Activated T-helper 1 cell treated with anti-CD3 and anti-CD28 coated beads, Interleukin-12 subunit alpha, Interleukin-12 subunit beta, Interleukin-2, Interleukin-4 antibody, amounts not matched to agents 30 ng/mL and 10 ng/mL and 1 ng/mL, durations not matched to agents 14 hours and 24 hours and 36 hours (primary cell): ENCODE measurements at regions not wholly inside any gene's neighbourhood (a gene's known extent, or its start where the extent isn't known, plus 50 kb on each side); places are given as distances from the start of the nearest gene placed in this dataset.
"Not testable (repeated sequence)": the region's sequence is repeated elsewhere in the genome, so short reads cannot be mapped to it uniquely, and the experiment has no call there.

Source experiments
- DNase-seq: peaks from one replicate; pipeline ENCODE4 v3.0.0; 2021; ENCODE audit warnings: low spot score
- H3K27ac Mint-ChIP-seq: one replicate; pipeline ENCODE4 v1.8.0; 2021; ENCODE audit warnings: mild to moderate bottlenecking, mixed read lengths
- H3K27me3 Mint-ChIP-seq: one replicate; pipeline ENCODE4 v1.8.0; 2022; ENCODE audit warnings: mild to moderate bottlenecking, moderate library complexity, mixed read lengths; ENCODE audit not compliant: insufficient read depth
- H3K36me3 Mint-ChIP-seq: one replicate; pipeline ENCODE4 v1.8.0; 2021; ENCODE audit warnings: low read depth, mixed read lengths
- H3K4me1 Mint-ChIP-seq: one replicate; pipeline ENCODE4 v1.8.0; 2021; ENCODE audit warnings: low read depth, mixed read lengths
- H3K4me3 Mint-ChIP-seq: one replicate; pipeline ENCODE4 v1.8.0; 2021; ENCODE audit warnings: mild to moderate bottlenecking, moderate library complexity, mixed read lengths
- H3K9me3 Mint-ChIP-seq: one replicate; pipeline ENCODE4 v1.8.0; 2021; ENCODE audit warnings: mixed read lengths
- intact Hi-C: fragments of 100-400 bp; cut with micrococcal nuclease; formaldehyde crosslinking; loops from one replicate; pipeline ENCODE4 v1.15.1; 2024

- intact Hi-C loops: no loop called here
- Mint-ChIP-seq H3K36me3 (no peaks in the 10 kb centered on the region), H3K27me3 (peaks cover 16% of the 10 kb centered on the region), H3K4me1 (peaks cover 12% of the 10 kb centered on the region), H3K27ac (no peak overlapping the region), H3K4me3 (no peak overlapping the region), H3K9me3 (no peaks in the 10 kb centered on the region)
- DNase-seq: no peak
Observed at GRCh38 chr20:17869295-17869994, 99.1 kb downstream of the SNX5 start.

DNA sequence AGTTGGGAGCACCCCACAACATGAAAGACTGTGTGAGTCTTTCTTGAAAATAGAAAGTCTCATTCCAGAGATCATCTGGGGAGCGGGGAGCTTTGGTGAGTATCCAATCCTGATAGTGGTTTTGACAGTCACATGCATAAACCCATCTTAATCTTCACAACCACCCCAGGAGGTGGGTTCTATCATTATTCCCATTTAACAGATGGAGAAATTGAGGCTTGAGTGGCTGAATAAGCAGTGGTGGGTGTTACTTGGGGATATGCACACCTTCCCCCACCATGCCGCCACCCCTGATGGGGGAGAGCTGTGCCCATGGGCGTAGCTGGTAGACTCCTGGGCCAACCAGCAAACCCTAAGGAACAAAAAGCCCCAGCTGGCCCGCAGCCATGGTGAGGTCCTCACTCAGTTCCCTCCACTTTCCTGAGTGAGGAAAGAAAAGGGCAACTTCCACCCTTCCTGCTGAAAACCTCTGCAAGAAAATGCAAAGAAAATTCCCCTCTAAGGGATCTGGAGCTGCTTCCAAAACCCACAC, 99.8 kb downstream of the SNX5 start:
- Mint-ChIP-seq H3K36me3 (no peaks in the 10 kb centered on the region), H3K4me3 (no peak overlapping the region), H3K4me1 (peaks cover 12% of the 10 kb centered on the region), H3K27me3 (peaks cover 16% of the 10 kb centered on the region), H3K9me3 (no peaks in the 10 kb centered on the region), H3K27ac (no peak overlapping the region)
- no peak for DNase-seq
- intact Hi-C loops: no loop called here

DNA sequence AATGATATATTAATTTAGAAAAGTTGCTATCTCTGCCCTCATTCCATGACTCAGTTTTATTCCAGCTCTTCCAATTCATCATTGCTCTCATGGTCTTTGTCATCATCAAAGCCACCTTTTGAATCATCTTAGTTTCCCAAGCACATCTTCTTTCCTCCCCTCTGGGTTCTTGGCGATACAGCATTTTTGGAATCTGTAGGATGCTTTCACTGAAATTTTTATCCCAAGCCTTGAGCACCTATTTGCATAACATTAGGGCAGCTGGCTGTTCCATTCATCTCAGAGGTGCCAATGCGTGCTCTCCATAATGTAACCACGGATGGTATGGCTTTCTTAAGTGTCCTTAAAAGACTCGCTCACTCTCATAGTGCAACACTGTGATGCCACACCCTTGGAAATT, 100.4 kb downstream of the SNX5 start:
- Mint-ChIP-seq H3K4me3 (no peak overlapping the region), H3K4me1 (peaks cover 12% of the 10 kb centered on the region)
- intact Hi-C loops: no loop called here

GRCh38 chr20:17867131-17867925, 101.3 kb downstream of the SNX5 start:
- peaks cover 10% of the 10 kb centered on the region for H3K4me1 Mint-ChIP-seq
- no peak overlapping the region for H3K4me3 Mint-ChIP-seq
- no peak for DNase-seq
- peaks cover 16% of the 10 kb centered on the region for H3K27me3 Mint-ChIP-seq
- intact Hi-C loops: no loop called here
- no peak overlapping the region for H3K27ac Mint-ChIP-seq
- no peaks in the 10 kb centered on the region for H3K9me3 Mint-ChIP-seq
- no peaks in the 10 kb centered on the region for H3K36me3 Mint-ChIP-seq

More for the DNA sequence above, 100.4 kb downstream of the SNX5 start:
- Mint-ChIP-seq H3K27me3 (peaks cover 16% of the 10 kb centered on the region), H3K9me3 (no peaks in the 10 kb centered on the region), H3K27ac (no peak overlapping the region), H3K36me3 (no peaks in the 10 kb centered on the region)
- DNase-seq: no peak

DNA sequence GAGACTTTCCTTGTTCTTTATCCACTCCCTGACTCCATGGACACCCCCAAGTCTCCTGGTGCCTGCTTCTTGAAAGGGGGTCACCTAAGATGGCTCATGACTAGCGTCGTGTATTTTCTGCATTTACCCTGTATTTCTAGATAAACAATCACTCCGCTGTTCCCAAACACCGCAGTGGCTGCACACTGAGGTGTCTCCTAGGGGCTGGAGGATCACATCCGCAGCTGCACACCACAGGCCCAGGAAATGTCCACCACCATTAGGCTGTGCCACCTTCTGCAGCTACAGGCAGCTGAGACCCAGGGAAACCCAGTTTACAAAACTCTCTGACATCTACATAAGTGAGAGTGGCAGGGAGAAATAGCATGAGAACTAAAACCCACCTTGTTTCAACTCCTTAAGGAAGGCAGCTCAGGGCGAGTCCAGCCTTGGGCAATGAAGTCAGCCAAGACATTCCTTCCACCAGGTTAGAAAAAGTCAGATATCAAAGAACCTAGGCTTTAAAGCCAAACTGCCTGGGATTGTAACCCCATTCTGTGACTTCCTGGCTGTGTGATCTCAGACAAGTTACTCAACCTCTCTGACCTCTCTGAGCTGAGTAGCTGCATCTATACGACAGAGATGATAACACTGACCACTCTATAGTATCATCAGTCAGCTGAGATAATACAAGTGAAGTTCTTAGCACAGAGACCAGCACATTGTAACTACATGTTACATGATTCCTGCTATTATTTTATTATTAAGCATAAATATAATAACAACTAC, 102.2 kb downstream of the SNX5 start:
- H3K4me3 Mint-ChIP-seq: no peak overlapping the region
- intact Hi-C loops: no loop called here

GRCh38 chr20:17863577-17864292, 104.9 kb downstream of the SNX5 start:
- H3K27me3 Mint-ChIP-seq: peaks cover 6% of the 10 kb centered on the region
- H3K27ac Mint-ChIP-seq: no peak overlapping the region
- intact Hi-C loops: no loop called here
- no peak overlapping the region for H3K4me3 Mint-ChIP-seq
- H3K36me3 Mint-ChIP-seq: no peaks in the 10 kb centered on the region
- no peaks in the 10 kb centered on the region for H3K9me3 Mint-ChIP-seq
- DNase-seq: no peak
- peaks cover 20% of the 10 kb centered on the region for H3K4me1 Mint-ChIP-seq

More for the DNA sequence above, 102.2 kb downstream of the SNX5 start:
- H3K27ac Mint-ChIP-seq: no peak overlapping the region
- no peak for DNase-seq
- H3K27me3 Mint-ChIP-seq: peaks cover 12% of the 10 kb centered on the region
- peaks cover 1% of the 10 kb centered on the region for H3K4me1 Mint-ChIP-seq
- H3K9me3 Mint-ChIP-seq: no peaks in the 10 kb centered on the region
- H3K36me3 Mint-ChIP-seq: no peaks in the 10 kb centered on the region

DNA sequence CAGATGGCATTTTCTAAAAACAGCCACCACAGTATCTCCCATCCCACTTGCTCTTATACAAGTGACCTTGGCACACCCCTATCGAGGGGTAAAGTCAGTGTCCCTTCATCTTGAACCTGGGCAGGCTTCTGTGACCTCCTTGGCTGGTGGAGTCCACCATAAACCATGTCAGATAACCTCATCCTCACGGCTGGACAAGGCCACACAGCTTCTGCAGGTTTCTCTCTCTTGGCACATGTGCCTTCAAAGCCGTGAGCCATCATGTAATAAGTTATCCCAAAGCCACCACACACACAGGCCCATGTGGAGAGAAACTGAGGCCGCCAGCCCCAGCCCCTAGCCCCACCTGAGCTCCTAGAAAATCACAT, 105.4 kb downstream of the SNX5 start:
- no peaks in the 10 kb centered on the region for H3K36me3 Mint-ChIP-seq
- no peaks in the 10 kb centered on the region for H3K9me3 Mint-ChIP-seq
- H3K27me3 Mint-ChIP-seq: peaks cover 6% of the 10 kb centered on the region
- no peak overlapping the region for H3K4me3 Mint-ChIP-seq
- H3K4me1 Mint-ChIP-seq: peaks cover 20% of the 10 kb centered on the region
- no peak overlapping the region for H3K27ac Mint-ChIP-seq
- no peak for DNase-seq
- intact Hi-C loops: no loop called here

DNA sequence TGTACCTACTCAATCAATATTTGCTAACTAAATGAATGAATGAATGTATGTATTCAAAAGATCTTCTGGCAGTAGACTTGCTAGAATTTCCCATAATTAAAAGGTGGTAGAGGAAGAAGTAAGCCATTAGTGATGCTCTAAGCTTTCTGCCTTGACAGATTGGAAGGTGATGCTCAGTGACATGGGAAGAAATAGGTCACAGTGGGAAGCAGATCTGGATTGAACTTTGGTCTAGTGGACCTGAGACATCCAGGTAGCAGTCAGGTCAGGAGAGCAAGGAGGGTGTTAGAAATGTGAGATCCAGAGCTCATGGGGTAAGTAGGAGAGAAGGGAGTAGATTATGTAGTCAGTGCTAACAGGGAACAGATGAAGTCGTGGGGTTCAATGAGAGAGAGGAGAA, 106.4 kb downstream of the SNX5 start:
- H3K9me3 Mint-ChIP-seq: no peaks in the 10 kb centered on the region
- H3K36me3 Mint-ChIP-seq: no peaks in the 10 kb centered on the region
- intact Hi-C loops: no loop called here
- DNase-seq: no peak
- H3K27ac Mint-ChIP-seq: no peak overlapping the region
- peaks cover 20% of the 10 kb centered on the region for H3K4me1 Mint-ChIP-seq
- H3K4me3 Mint-ChIP-seq: no peak overlapping the region
- peaks cover 6% of the 10 kb centered on the region for H3K27me3 Mint-ChIP-seq

- intact Hi-C loops, DNase-seq, H3K9me3 Mint-ChIP-seq, H3K36me3 Mint-ChIP-seq, H3K4me3 Mint-ChIP-seq, H3K27me3 Mint-ChIP-seq, H3K27ac Mint-ChIP-seq: not testable (repeated sequence)
- H3K4me1 Mint-ChIP-seq: peaks cover 20% of the 10 kb centered on the region
Observed at GRCh38 chr20:17861620-17862019, 107.0 kb downstream of the SNX5 start.

DNA sequence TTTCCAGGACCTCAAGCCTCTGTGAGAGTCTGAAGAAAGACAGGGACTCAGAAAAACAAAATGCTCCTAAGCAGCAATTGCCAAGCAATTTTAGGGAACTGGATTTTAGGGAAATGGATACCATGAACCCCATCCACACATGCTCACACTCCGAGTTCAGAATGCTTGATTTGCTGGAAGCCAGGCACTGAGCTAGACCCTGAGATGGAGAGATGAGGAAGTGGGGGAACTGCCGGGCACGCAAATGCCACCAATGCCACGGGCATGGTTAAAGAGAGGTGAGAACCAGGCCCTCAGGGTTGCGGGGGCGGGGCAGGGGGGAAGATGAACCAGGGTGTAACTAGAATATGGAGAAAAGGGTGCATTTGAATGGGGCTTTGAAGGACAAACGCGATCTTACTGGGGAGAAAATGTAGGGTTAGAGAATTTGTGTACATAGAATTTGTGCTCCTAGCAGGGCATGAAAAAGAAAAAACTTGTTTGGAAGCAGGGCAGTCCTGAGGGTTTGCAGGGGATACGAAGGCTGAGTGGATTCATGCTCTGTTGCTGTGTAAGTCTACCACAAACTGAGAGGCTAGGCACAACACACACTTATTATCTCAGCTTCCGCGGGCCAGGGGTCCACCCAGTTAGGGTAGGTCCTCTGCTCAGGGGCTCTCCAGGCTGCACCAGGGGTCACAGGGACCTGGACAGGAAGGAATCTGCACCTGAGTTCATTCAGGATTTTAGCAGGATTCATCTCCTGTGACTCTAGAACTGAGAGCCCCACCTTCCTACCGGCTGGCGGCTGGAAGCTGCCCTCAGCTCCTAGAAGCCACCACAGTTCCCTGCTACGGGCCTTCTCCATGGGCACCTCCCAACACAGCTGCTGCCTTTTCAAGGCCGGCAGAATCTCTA, 108.0 kb downstream of the SNX5 start:
- peaks cover 6% of the 10 kb centered on the region for H3K27me3 Mint-ChIP-seq
- DNase-seq: no peak
- no peak overlapping the region for H3K4me3 Mint-ChIP-seq
- no peaks in the 10 kb centered on the region for H3K9me3 Mint-ChIP-seq
- H3K4me1 Mint-ChIP-seq: peaks cover 26% of the 10 kb centered on the region
- intact Hi-C loops: no loop called here
- no peaks in the 10 kb centered on the region for H3K36me3 Mint-ChIP-seq
- no peak overlapping the region for H3K27ac Mint-ChIP-seq

- Mint-ChIP-seq H3K4me1 (peaks cover 26% of the 10 kb centered on the region), H3K36me3 (no peaks in the 10 kb centered on the region), H3K4me3 (no peak overlapping the region), H3K27me3 (peaks cover 5% of the 10 kb centered on the region), H3K9me3 (no peaks in the 10 kb centered on the region), H3K27ac (no peak overlapping the region)
- no peak for DNase-seq
- intact Hi-C loops: no loop called here
Observed at GRCh38 chr20:17859616-17860232, 108.9 kb downstream of the SNX5 start.
